ENCODE measurements at regions not wholly inside any gene's neighbourhood (a gene's known extent, or its start where the extent isn't known, plus 50 kb on each side); places are given as distances from the start of the nearest gene placed in this dataset.

- DNase-seq, result no peak
Measured at GRCh38 chr20:16113736-16114135, 459.5 kb downstream of the KIF16B start.

- peak; percentile 53 for DNase-seq
Measured at GRCh38 chr20:16111852-16112412, 461.3 kb downstream of the KIF16B start.

GRCh38 chr20:16111172-16111832 is 461.9 kb downstream of the KIF16B start:
- peak; percentile 10 for DNase-seq

DNA sequence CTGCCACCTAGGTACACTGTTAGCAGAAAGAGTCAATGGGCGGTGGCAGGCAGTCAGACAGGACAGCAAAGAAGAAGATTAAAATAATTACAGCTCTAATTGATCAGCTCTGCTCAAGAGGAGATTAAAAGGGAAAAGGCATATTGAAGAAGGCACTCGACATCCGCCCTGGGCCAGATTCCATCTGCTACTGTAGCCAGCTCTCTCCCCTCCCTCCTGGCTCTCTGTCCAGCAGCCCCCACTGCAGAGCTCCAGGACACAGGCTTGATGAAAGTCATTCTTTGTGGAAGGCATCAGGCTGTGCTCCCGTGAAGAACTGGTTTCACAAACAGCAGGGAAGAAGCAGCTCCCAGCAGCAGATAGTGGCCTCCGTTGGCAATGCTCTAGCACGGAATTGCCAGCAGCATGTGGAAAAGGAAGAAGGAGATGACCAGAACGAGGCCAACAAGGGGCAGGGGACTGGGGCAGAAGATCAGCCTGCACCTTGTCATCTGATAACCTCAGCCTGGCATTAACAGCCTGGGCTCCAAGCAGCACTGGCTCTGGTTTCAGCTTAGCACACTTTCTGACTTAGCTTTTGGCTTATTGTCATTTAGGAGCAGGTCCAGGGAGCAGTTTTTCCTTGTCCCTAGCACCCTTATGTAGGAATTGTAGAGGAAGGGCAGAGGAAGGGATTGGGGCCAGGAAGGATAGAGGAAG is 465.9 kb downstream of the KIF16B start:
- peak; percentile 90 for DNase-seq

GRCh38 chr20:16106191-16106849 is 466.9 kb downstream of the KIF16B start:
- peak; percentile 41 for DNase-seq

DNA sequence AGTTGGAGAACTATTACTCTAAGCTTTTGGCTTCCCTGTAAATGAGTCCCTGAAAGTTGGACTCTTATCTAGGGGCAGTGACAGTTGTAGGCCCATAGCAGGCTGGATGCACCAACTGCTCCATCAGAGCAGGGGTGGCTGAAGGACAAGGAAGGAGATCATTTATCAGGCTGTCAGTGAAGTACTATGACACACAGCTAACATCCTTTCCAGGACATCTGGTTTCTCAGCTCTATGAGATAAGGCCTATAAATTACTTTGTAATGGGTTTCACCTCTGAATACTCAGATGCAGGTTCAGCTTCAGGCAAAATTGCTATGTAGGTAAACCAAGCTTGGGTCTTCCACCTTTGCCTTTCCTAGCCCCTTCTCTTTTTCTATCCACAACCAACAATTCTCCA is 468.5 kb downstream of the KIF16B start:
- DNase-seq, result peak; percentile 16

Data from NCI-H69 (cell line).